SKM-1 treated with dmso at 0.1 percent for 144 hours (cell line): ENCODE measurements at regions not wholly inside any gene's neighbourhood (a gene's known extent, or its start where the extent isn't known, plus 50 kb on each side); places are given as distances from the start of the nearest gene placed in this dataset.

Experiments
- DNase-seq: peaks from one replicate; lab custom pipeline; 2025; ENCODE audit not compliant: unreplicated experiment; lab: John Stamatoyannopoulos, UW

DNA sequence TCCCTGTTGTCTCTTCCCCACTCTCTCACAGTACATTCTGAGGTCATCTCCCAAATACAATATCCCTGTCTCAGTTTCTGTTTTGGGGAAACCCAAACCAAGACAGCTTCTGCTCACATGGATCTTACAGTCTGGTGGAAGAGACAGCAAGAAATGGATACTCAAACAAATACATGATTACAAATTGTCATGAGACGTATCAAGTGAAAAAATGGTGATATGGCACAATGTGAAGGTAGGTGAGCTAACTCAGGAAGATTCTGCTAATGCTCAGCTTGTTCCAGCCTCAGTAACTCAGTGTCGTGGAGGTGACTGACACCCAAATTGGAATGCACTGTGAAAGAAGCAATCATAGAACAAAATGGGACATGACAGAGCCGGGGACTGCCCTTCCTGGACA, 68.3 kb downstream of the CHST1 start:
- no peak for DNase-seq

DNA sequence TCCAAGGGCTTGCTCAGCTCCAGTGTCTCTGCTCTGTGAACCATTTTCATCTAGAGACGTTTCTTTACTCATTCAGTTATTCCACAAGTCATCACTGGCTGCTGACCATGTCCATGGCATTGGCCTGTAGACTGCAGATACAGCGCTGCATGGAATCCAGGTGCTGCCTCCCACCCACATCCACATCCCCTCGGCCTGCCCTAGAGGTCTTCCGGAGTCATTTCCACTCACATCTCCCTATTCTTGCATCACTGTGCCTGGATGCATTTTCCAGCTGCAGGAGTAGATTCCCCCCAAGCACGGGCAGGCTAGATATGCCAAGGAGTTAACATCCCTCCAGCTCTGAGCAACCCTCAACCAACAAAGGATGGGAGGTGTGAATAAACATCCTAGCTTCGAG, 68.9 kb downstream of the CHST1 start:
- DNase-seq: no peak

DNA sequence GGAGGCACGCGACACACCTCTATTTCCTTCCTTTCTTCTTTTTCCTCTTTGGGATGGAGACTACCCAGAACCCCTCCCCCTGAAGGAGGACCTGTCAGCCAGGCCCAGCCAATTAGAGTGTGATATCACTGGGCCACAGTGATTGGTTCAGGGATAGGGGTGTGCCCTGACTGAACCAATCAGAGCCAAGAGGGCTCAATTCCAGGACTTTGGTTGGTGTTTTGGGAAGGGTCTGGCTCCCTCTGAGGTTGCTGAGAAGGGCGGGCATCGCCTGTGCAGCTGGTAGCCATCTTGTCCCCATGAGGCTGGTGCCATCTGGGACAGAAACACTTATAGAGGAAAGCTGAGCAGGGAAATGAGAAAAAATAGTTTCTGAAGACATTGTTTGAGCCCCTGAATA, 71.4 kb downstream of the CHST1 start:
- no peak for DNase-seq

DNA sequence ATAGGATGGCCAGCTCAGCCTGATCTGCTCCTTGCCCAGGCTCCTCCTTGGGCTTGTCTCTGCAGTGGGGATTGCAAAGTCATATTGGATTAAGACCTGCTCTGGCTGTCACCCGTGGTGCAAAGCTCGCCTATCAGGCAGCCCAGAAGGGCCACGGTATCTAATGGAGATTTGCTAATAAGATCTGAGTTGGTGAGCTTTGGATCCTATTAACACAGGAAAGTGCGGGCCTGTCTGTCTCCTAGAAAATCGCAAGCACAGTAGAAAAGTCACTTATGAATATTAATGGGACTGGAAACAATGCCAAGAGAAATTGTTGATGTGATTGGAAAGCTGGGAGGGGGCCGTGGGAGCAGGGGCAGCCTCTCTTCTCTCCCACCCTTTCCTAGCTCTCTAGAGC, 72.8 kb downstream of the CHST1 start:
- no peak for DNase-seq

DNA sequence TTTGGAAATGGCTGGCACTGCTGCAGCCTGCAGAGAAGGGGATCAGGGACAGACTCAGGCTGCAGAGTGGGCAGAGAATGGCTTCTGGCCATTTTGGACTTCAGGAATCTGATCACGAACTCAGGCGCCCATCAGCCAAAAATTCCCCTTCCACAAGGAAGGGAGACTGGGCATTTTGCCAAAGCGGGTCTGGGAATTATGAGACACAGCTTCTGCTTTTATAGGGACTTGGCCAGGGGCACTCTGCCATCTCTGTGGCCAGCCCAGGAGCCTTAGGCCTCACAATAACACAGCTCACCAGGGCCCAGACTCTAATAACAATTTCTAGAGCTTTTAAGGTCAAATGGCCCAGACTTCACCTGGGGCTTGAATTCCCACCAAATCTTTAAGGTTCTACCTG, 74.7 kb downstream of the CHST1 start:
- DNase-seq: no peak

DNA sequence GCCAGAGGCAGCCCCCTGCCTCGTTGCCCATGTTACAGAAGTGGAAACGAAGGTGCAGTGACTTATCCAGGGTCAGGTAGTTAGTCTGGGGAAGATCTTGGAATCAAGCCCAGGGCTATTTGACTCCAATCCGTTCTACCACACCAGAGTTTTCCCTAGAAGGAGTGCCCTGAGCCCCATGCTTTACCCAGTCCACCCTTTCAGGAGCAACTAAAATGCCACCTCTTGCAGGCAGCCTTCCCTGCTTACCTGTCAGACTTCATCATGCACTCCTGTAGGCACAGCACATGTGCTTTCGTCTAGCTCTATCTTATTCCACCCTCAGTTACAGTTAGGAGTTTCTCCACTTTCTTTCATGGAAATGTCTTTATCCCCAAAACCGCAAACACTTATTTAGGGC, 80.2 kb downstream of the CHST1 start:
- no peak for DNase-seq

DNA sequence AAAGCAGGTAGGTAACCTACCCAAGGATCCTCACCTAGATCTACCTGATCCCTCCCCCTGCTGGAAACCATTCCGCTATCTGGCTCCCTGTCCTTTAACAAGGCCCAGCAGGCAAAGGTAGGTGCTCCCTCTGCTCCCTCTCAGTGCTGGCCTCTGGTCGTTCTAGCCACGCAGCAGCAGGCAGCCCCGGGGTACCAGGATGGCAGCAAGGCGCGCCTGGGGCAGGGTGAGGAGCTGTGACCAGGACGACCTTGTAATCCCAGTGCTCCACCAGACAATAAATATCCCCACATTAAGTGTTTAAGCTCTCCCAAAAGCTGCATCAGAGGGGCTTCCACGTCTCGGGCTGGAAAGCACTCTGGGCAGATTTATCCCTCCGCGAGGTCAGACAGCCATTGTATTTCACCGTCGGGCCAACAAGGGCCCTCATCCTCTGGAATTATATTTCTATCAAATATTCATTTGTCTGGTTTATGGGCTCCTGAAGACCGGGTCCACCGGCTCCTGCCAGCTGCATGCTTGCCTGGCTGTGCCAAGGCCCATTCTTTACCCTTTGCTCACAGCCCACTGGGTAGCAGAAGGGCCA, 81.3 kb downstream of the CHST1 start:
- DNase-seq: no peak

DNA sequence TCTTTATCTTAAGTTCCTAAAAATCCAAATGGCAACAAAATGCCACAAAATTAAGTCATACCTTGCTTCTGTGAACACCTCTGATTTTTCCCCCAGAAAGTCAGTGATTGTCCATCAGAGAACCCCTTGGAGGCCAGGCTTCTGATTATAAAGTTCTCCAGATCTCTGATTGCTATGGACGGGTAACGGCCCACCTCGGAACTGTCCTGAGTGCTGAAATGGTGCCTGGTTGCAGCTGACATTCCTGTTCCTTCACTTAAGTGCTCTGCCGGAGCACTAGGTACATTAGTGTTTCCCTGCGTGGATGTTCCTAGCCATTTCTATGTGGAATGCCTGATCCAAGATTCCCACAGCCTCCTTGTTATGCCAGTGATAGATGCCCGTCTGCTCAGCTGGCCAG, 85.0 kb downstream of the CHST1 start:
- DNase-seq: no peak

DNA sequence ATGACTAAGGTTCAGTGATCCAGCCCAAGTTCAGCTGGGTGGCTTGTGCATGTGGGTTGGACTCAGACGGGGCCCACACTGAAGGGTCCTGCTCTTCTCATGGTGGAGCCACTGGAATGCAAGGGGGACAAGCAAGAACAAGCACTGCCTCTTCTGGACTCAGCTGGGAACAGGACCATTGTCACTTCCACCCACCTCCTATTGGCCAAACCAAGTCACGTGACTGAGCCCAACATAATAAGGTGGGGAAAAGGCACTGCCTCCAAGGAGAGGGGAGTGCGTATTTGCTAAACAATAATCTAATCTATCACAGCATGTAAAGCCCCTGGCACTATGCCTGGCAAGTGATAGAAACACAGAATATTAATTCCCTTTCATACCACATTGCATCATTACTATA, 87.1 kb downstream of the CHST1 start:
- DNase-seq: no peak

DNA sequence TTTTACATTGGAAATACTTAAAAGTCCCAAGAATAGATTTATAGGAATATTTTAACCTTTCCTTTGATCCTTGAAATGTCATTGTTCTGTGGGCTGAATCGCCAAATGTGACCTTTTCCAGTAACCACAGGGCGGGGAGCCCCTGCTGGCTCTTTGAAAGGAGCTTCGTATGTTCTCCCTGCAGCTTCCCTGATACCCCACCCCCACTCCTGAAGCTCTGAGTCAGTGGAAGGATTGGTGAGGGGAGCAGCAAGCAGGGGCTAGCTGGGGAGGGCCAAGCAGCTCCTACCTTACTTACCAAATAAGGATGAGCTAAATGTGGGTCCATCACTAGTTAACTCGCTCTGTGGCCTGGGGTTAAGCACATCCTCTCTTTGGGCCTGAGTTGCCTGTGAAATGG, 87.7 kb downstream of the CHST1 start:
- no peak for DNase-seq

DNA sequence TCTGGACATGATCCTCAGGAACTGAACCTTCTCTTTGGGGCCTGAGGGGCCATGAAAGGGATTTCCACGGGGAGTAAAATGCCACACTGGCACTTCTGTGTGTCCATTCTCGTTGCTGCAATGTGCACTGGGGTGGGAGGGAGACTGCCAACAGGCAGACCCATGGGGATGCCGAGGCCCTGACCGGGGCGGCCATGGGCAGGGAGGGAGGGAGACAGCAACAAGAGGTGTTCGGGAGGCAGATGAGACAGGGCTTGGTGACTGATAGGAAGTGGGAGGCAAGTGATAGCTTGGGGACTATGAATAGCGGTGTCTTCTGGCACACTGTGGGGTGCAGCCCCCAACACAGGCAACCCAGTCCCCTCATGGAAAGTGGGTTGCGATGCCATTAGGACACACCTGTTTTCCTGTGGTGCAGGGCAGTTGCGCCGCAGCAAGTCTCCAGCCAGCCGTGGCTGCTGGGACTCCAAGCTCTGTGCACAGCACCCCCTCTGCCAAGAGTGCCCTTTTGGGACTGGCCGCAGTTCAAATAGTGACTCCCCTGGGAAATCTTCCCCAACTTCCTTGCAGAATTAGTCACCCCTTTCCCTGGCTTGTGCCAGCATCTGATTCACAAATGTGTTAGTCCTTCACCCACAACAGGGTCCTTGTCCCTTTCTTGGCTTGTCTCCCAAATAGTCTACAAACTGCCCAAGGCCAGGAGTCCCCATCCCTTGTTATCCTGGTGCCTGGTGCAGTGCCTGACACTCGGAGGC, 88.8 kb downstream of the CHST1 start:
- no peak for DNase-seq

DNA sequence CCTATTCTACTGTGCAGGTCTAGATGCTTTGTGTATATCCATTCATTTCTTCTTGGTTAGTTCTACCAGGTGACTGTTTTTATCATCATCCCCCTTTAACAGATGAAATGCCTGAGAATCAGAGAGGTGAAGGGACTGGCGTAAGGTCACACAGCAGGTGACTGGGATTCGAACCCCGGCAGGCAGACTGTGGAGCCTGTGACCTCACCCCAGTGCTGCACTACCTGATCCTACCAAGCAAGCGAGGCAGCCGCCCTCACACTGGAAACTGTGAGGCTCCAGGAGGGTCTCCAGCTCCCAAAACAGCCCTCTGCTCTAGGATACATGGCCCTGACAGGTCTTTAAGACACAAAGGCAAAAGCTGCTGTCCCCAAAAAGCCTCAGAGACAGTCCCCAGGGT, 91.7 kb downstream of the CHST1 start:
- no peak for DNase-seq

DNA sequence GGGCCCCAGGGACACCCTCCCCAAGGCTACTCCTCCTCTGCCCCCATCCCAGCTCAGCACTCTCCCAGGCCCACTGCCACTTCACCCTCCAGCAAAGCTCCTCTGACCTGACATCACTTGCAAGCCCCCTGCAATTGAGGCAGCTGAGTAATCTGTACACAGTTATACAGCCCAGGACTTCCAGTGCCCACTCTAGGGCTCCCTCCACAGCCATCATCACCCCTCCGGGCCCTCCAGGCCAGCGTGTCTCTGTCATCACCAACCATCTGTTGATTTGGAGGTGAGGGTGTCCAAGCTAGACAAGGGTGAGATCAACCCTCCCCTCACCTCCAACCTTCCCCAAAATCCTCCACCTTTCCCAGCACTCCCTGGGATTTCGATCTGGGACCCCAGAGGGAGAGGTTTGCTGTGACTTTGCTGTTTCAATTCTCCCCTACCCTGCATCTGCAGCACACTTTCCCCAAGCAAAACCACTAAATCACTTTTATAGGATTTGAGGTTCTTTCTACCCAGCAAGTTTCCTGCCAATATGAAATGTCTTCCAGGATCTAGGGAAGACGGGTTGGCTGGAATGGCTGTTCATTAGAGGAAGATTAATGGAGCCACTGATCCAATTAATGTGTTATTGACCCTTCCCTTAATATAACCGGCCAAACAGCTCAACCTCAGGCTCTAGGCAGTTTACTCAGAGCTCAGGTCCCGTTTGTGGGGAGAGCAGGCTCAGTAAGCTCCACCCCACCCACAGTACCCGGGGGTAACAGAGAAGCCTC, 92.9 kb downstream of the CHST1 start:
- no peak for DNase-seq

DNA sequence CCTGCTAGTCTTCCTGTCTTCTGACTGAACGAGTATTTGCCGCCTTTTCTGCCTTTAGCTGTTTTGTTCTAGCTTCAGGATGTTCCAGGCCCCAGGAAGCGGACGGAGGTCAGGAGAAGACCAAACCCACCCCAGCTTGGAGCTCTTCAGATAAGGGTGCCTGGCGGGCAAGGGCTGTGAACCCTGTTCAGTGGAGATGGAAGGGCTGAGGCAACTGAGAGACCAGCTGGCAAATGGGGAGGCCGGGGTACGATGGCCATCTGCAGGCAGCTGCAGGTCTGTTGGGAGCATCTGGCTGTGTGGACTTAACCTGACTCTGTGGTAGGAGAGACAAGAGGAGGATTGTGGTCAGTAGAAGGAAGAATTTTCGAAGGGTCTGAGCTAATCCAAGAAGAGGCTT, 95.6 kb downstream of the CHST1 start:
- no peak for DNase-seq

DNA sequence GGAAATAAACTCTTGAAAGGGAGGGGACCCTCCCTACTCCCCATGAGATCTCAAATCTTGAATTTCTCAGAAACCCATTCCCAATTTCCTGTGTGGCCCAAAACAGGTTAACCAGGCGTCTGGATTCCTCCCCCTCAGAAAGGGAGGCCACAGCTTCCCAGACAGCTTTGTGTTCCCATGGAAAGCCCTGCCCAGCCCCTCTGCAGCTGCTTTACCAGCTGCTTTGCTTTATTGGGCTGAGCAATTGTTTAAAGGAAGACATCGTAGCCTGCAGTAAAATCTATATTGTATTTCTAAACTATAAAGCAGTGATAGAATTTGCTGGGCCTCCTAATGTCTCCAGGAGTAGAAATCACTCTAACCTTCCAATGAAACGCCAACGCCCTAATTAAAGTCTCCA, 97.4 kb downstream of the CHST1 start:
- DNase-seq: no peak

DNA sequence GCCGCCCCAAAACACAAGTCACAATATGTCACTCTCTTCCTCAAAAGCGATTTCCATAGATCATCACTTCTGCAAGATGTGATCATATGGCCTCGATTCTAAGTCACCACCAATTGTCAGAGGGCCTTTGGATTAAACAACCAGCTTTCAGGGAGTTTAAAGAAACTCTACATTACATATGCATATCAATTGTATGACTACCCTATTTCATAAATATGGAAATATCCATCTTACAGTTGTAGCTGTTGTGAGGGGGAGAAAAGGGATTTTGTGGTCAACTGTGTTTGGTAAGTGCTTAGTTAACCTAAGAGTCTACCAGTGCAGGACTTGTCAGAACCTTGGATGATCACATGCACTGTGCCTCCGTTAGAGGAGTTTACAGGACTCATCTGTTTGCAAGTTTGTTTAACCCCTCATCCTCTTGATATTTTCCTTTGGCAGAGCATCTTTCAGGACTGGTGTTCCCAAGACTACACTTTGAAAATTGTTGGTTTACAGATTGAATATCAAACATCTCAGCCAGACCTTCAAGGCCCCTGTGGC, 99.9 kb downstream of the CHST1 start:
- no peak for DNase-seq

DNA sequence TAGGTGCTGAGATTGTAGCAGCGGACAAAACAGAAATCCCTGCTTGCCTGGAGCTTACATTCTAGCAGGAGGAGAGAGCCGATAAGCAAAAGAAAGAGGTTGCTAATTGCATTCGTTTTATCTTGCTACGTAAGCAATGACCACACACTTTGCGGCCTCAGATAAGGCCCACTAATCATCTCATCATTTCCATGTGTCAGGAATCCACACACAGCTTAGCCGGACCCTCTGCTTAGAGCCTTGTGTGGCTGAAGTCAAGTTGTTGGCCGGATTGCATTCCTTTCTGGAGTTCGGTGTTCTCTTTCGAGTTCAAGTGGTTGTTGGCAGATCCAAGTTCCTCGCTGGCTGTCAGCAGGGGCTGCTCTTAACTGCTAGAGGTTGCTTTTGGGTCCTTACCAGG, 101.6 kb downstream of the CHST1 start:
- no peak for DNase-seq

DNA sequence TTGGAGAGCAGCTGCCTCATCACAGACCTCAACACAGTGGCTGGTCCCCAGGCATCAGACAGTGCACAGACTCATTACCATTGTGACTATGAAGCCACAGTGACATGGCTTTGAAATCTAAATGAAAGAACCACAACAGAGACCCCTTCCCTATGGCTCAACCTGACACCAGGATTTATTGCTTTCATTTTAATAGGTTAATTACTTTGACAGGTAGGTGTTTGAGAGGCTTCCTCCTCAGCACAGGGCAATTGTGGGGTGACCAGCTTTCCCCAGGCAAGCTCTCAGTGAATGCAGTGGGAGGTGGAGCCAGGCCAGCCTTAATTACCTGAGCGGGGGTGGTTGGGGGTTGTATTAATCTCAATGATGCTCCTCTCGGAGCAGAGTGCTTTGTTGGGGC, 102.3 kb downstream of the CHST1 start:
- no peak for DNase-seq

DNA sequence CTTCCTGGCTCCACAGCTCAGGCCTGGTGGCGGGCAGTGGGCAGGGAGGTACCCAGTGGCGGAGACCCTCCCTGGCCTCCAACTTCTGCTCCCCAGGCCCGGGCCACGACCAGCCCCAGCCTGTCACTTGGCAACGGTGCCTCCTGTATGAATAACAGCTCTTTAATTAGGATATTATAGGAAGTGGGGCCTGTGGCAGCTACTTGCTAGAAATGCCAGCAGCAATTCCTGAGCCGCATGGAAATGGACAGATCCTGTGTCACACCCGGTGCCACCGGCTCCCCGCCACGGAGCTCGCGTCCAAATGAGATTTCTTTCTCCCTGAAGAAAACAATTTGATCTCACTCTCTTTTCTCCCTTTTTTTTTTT, 104.5 kb downstream of the CHST1 start:
- DNase-seq: no peak

DNA sequence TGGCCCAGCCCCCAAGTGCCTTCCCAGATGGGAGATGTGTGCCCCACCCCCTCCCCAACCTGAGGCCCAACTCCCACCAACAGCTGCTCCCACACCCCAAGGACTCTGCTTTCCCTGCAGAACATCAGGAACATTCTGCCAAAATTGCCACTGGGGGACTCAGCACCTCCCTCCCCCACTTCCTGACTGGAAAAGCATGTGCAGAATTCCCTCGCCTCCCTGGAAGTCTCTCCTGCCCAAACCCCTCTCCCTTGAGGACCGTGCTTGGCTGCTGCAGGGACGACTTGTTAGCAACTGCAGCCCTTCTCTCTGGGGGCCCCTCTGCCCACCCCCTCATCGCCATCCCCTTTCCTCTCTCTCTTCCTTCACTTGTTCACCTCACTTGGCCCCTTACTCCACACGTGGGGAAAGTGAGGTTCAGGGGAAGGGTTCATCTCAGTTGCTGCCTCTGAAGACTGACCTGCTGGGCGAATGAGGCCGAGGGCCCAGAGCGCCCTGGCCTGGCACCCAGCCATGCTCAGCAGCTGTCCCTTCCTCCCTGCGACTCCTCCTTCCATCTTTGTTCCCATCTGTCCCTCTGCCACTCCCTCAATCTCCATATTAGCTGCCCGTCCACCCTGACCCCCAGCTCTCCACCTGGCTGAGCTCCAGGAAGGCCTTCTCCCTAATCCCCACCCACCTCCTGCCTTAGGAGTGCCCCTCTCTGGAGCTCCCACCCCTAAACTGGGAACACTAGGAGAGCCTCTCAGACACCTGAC, 105.1 kb downstream of the CHST1 start:
- no peak for DNase-seq
